Liver (tissue), 8 donors: ENCODE measurements at regions not wholly inside any gene's neighbourhood (a gene's known extent, or its start where the extent isn't known, plus 50 kb on each side); places are given as distances from the start of the nearest gene placed in this dataset.

Experiments
- DNase-seq: peaks from one replicate; pipeline ENCODE4 v3.0.0-alpha.2; 2017; ENCODE audit warnings: low spot score
- H3K27ac ChIP-seq, 2 donors: one replicate each; pipeline ENCODE4 v1.7.0; 2013; ENCODE audit warnings: inconsistent platforms in 2 of 2, low read length in 2 of 2, control low read depth in 1 of 2, low read depth in 1 of 2, mild to moderate bottlenecking in 1 of 2
- H3K27me3 ChIP-seq, 4 donors: one replicate each; pipeline versions ENCODE4 v1.6.1 to v1.7.0; 2013; ENCODE audit warnings: low read length in 3 of 4, inconsistent platforms in 1 of 4, mild to moderate bottlenecking in 1 of 4, moderate library complexity in 1 of 4; ENCODE audit not compliant: control insufficient read depth in 4 of 4, insufficient read depth in 4 of 4
- H3K36me3 ChIP-seq, 4 donors: one replicate each; pipeline versions ENCODE4 v1.6.1 to v1.7.0; 2013; ENCODE audit warnings: low read length in 3 of 4, mild to moderate bottlenecking in 3 of 4, low read depth in 1 of 4, moderate library complexity in 1 of 4; ENCODE audit not compliant: control insufficient read depth in 4 of 4, insufficient read depth in 3 of 4
- H3K4me1 ChIP-seq, 4 donors: one replicate each; pipeline versions ENCODE4 v1.6.1 to v1.7.0; 2013; ENCODE audit warnings: low read length in 3 of 4, mild to moderate bottlenecking in 3 of 4, moderate library complexity in 1 of 4; ENCODE audit not compliant: control insufficient read depth in 4 of 4, insufficient read depth in 4 of 4
- H3K4me3 ChIP-seq, 3 donors: one replicate each; pipeline versions ENCODE4 v1.6.1 to v1.7.0; 2013; ENCODE audit warnings: low read length in 3 of 3, control low read depth in 1 of 3, low read depth in 1 of 3, mild to moderate bottlenecking in 1 of 3
- H3K9ac ChIP-seq, 2 donors: one replicate each; pipeline ENCODE4 v1.7.0; 2013; ENCODE audit warnings: low read length in 2 of 2, mild to moderate bottlenecking in 2 of 2, moderate library complexity in 2 of 2, control low read depth in 1 of 2, low read depth in 1 of 2
- H3K9me3 ChIP-seq, 4 donors: one replicate each; pipeline versions ENCODE4 v1.6.1 to v1.7.0; 2013; ENCODE audit warnings: low read length in 3 of 4; ENCODE audit not compliant: control insufficient read depth in 4 of 4
- EGR1 ChIP-seq, 2 donors: IDR thresholded peaks; 2 replicates each; pipeline ENCODE4 v1.6.1; 2016 to 2018; ENCODE audit warnings: antibody characterized with exemption in 2 of 2, low read depth in 2 of 2
- FOXA1 ChIP-seq: IDR thresholded peaks from 2 replicates; pipeline ENCODE4 v1.6.1; 2016; ENCODE audit warnings: antibody characterized with exemption
- FOXA2 ChIP-seq: IDR thresholded peaks from 2 replicates; pipeline ENCODE4 v1.6.1; 2016; ENCODE audit warnings: antibody characterized with exemption
- GABPA ChIP-seq, 2 donors: IDR thresholded peaks in 1 of 2; conservative IDR thresholded peaks in 1 of 2; 2 replicates each; pipeline ENCODE4 v1.6.1; 2016; ENCODE audit warnings: antibody characterized with exemption in 2 of 2, mild to moderate bottlenecking in 1 of 2, moderate library complexity in 1 of 2
- HNF4A ChIP-seq, 2 donors: conservative IDR thresholded peaks; 2 replicates each; pipeline ENCODE4 v1.6.1; 2016; ENCODE audit warnings: antibody characterized with exemption in 2 of 2, mild to moderate bottlenecking in 2 of 2
- HNF4G ChIP-seq: IDR thresholded peaks from 2 replicates; pipeline ENCODE4 v1.6.1; 2016; ENCODE audit warnings: antibody characterized with exemption
- JUND ChIP-seq, 2 donors: IDR thresholded peaks; 2 replicates each; pipeline ENCODE4 v1.6.1; 2016; ENCODE audit warnings: antibody characterized with exemption in 2 of 2
- NR2F2 ChIP-seq: IDR thresholded peaks from 2 replicates; pipeline ENCODE4 v1.6.1; 2016; ENCODE audit warnings: antibody characterized with exemption
- RAD21 ChIP-seq, 2 donors: IDR thresholded peaks; 2 replicates each; pipeline ENCODE4 v1.6.1; 2016; ENCODE audit warnings: antibody characterized with exemption in 2 of 2, mild to moderate bottlenecking in 2 of 2
- RXRA ChIP-seq, 2 donors: IDR thresholded peaks; 2 replicates each; pipeline ENCODE4 v1.6.1; 2017 to 2018; ENCODE audit warnings: antibody characterized with exemption in 2 of 2, mild to moderate bottlenecking in 1 of 2
- SP1 ChIP-seq: IDR thresholded peaks from 2 replicates; pipeline ENCODE4 v1.6.1; 2018; ENCODE audit warnings: antibody characterized with exemption, mild to moderate bottlenecking
- TAF1 ChIP-seq: conservative IDR thresholded peaks from 2 replicates; pipeline ENCODE4 v1.6.1; 2016; ENCODE audit warnings: antibody characterized with exemption, mild to moderate bottlenecking
- YY1 ChIP-seq: IDR thresholded peaks from 2 replicates; pipeline ENCODE4 v1.6.1; 2016; ENCODE audit warnings: antibody characterized with exemption, mild to moderate bottlenecking
- WGBS: extraction: QIAGEN DNeasy Blood & Tissue Kit; methylation state at CpG from one replicate; pipeline ENCODE4 v1.1.7; 2013; 5-methylcytosine and 5-hydroxymethylcytosine counted together
- TF ChIP-seq, protein P1 (sequence below): IDR thresholded peaks from 2 replicates; pipeline ENCODE4 v1.6.1; 2016; ENCODE audit warnings: antibody characterized with exemption
- TF ChIP-seq, protein P2 (sequence below): IDR thresholded peaks from 2 replicates; pipeline ENCODE4 v1.6.1; 2016; ENCODE audit warnings: antibody characterized with exemption, mild to moderate bottlenecking
- TF ChIP-seq, protein P3 (sequence below): fragments of 150-350 bp; IDR thresholded peaks from 2 replicates; pipeline ENCODE4 v1.5.1; 2017; ENCODE audit warnings: improper control_type of control experiment, low read depth, low read length; ENCODE audit not compliant: missing input control
- TF ChIP-seq, protein P4 (sequence below): IDR thresholded peaks from 2 replicates; pipeline ENCODE4 v1.6.1; 2016; ENCODE audit warnings: antibody characterized with exemption
- TF ChIP-seq, protein P5 (sequence below): IDR thresholded peaks from 2 replicates; pipeline ENCODE4 v1.6.1; 2016; ENCODE audit warnings: antibody characterized with exemption
- donor health status: healthy.
- donor health status: healthy.
- donor health status: healthy.
- donor health status: healthy.
- donor health status: healthy.

DNA sequence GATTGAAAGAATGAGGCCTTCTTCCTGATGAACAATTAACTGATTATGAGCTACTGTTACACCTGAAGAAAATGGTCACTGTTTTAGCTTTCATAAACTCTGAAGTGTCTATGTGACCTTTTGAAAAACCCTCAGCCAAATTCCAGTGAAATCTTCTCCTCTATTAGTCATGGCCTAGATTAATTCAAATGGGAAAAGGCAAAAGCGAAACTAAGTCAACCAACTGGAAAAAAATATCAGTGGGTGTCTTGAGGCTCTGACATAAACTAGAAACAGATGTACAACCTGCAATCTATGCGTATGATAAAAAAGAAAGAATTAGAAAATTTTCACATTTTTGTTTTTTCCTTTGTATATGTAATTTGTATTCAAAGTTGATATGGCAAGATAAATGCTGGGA, 169.4 kb upstream of the BANK1 start:
- no peak overlapping the region for H3K9ac ChIP-seq
- no peaks in the 10 kb centered on the region for H3K27me3 ChIP-seq
- H3K4me3 ChIP-seq = no peak overlapping the region
- no peaks in the 10 kb centered on the region for H3K4me1 ChIP-seq
- no peaks in the 10 kb centered on the region for H3K36me3 ChIP-seq
- no peak for DNase-seq
- TF ChIP-seq, protein P1, sequence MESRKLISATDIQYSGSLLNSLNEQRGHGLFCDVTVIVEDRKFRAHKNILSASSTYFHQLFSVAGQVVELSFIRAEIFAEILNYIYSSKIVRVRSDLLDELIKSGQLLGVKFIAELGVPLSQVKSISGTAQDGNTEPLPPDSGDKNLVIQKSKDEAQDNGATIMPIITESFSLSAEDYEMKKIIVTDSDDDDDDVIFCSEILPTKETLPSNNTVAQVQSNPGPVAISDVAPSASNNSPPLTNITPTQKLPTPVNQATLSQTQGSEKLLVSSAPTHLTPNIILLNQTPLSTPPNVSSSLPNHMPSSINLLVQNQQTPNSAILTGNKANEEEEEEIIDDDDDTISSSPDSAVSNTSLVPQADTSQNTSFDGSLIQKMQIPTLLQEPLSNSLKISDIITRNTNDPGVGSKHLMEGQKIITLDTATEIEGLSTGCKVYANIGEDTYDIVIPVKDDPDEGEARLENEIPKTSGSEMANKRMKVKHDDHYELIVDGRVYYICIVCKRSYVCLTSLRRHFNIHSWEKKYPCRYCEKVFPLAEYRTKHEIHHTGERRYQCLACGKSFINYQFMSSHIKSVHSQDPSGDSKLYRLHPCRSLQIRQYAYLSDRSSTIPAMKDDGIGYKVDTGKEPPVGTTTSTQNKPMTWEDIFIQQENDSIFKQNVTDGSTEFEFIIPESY = no peak
- TF ChIP-seq TAF1 = no peak
- TF ChIP-seq YY1 = no peak
- TF ChIP-seq NR2F2 = no peak
- TF ChIP-seq, protein P2, sequence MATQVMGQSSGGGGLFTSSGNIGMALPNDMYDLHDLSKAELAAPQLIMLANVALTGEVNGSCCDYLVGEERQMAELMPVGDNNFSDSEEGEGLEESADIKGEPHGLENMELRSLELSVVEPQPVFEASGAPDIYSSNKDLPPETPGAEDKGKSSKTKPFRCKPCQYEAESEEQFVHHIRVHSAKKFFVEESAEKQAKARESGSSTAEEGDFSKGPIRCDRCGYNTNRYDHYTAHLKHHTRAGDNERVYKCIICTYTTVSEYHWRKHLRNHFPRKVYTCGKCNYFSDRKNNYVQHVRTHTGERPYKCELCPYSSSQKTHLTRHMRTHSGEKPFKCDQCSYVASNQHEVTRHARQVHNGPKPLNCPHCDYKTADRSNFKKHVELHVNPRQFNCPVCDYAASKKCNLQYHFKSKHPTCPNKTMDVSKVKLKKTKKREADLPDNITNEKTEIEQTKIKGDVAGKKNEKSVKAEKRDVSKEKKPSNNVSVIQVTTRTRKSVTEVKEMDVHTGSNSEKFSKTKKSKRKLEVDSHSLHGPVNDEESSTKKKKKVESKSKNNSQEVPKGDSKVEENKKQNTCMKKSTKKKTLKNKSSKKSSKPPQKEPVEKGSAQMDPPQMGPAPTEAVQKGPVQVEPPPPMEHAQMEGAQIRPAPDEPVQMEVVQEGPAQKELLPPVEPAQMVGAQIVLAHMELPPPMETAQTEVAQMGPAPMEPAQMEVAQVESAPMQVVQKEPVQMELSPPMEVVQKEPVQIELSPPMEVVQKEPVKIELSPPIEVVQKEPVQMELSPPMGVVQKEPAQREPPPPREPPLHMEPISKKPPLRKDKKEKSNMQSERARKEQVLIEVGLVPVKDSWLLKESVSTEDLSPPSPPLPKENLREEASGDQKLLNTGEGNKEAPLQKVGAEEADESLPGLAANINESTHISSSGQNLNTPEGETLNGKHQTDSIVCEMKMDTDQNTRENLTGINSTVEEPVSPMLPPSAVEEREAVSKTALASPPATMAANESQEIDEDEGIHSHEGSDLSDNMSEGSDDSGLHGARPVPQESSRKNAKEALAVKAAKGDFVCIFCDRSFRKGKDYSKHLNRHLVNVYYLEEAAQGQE = no peak
- TF ChIP-seq, protein P3, sequence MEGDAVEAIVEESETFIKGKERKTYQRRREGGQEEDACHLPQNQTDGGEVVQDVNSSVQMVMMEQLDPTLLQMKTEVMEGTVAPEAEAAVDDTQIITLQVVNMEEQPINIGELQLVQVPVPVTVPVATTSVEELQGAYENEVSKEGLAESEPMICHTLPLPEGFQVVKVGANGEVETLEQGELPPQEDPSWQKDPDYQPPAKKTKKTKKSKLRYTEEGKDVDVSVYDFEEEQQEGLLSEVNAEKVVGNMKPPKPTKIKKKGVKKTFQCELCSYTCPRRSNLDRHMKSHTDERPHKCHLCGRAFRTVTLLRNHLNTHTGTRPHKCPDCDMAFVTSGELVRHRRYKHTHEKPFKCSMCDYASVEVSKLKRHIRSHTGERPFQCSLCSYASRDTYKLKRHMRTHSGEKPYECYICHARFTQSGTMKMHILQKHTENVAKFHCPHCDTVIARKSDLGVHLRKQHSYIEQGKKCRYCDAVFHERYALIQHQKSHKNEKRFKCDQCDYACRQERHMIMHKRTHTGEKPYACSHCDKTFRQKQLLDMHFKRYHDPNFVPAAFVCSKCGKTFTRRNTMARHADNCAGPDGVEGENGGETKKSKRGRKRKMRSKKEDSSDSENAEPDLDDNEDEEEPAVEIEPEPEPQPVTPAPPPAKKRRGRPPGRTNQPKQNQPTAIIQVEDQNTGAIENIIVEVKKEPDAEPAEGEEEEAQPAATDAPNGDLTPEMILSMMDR = no peak
- TF ChIP-seq FOXA1 = no peak
- no peak for TF ChIP-seq HNF4A (conservative IDR thresholded peaks at IDR 0.05)
- TF ChIP-seq RAD21 (IDR thresholded peaks at IDR 0.05) = no peak
- TF ChIP-seq, protein P4, sequence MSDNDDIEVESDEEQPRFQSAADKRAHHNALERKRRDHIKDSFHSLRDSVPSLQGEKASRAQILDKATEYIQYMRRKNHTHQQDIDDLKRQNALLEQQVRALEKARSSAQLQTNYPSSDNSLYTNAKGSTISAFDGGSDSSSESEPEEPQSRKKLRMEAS = no peak
- TF ChIP-seq RXRA (IDR thresholded peaks at IDR 0.05) = no peak
- no peak for TF ChIP-seq JUND (IDR thresholded peaks at IDR 0.05)
- TF ChIP-seq, protein P5, sequence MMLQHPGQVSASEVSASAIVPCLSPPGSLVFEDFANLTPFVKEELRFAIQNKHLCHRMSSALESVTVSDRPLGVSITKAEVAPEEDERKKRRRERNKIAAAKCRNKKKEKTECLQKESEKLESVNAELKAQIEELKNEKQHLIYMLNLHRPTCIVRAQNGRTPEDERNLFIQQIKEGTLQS = no peak
- TF ChIP-seq SP1 = no peak
- TF ChIP-seq HNF4G = no peak
- no peak for TF ChIP-seq EGR1 (IDR thresholded peaks at IDR 0.05; ENCODE audit: low read depth in 2 of 2)
- TF ChIP-seq FOXA2 = no peak
- TF ChIP-seq GABPA (IDR thresholded peaks at IDR 0.05 in 1 of 2, conservative IDR thresholded peaks at IDR 0.05 in 1 of 2) = no peak
- WGBS = 89% methylated on average over 2 of the region's 2 CpGs
- no peaks in the 10 kb centered on the region for H3K9me3 ChIP-seq
- H3K27ac ChIP-seq = no peak overlapping the region
